ENCODE measurements at regions not wholly inside any gene's neighbourhood (a gene's known extent, or its start where the extent isn't known, plus 50 kb on each side); places are given as distances from the start of the nearest gene placed in this dataset.
A peak's percentile ranks its signal among the peaks of the same experiment; 100 is the strongest.

DNA sequence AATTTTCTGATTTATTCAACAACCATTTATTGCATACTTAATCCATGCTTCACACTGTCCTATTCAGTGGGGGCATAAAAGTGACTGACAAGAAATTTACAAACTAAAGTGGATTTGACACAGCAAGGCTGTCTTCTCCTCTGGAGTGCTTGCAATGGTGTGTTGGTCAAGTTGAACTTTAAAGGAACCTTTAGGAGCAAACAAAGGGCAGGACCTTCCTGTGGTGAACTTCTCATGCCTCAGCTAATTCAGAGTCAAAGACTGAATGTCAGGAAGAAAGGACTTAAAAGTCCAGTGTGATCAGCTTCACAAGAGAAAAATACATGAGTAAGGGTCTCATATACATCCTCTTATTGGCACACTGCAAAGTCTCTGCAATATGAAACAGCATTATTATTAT is 60.8 kb upstream of the TENT5A start (continued):
- TF ChIP-seq, protein P1, sequence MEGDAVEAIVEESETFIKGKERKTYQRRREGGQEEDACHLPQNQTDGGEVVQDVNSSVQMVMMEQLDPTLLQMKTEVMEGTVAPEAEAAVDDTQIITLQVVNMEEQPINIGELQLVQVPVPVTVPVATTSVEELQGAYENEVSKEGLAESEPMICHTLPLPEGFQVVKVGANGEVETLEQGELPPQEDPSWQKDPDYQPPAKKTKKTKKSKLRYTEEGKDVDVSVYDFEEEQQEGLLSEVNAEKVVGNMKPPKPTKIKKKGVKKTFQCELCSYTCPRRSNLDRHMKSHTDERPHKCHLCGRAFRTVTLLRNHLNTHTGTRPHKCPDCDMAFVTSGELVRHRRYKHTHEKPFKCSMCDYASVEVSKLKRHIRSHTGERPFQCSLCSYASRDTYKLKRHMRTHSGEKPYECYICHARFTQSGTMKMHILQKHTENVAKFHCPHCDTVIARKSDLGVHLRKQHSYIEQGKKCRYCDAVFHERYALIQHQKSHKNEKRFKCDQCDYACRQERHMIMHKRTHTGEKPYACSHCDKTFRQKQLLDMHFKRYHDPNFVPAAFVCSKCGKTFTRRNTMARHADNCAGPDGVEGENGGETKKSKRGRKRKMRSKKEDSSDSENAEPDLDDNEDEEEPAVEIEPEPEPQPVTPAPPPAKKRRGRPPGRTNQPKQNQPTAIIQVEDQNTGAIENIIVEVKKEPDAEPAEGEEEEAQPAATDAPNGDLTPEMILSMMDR (IDR thresholded peaks at IDR 0.05; ENCODE audit: low read depth, low read length, missing input control) = no peak

DNA sequence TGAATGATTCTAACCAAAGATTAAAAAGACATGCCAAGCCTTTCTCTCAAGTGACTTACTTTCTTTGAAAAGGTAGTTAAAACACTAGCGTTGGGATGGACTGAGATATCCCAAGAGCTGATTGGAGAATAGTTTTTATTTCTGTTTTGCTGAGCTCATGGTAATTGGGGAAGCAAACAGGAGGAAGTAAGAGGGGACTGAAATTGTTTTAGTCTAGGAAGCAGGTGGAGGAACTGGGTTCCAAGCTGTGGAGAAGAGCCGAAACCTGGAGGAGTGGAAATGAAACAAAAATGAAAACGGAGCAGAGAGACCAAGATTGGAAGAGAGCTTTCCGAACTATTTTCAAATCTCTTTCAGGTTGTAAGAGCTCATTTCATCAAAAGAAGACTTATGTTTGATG is 59.9 kb upstream of the TENT5A start:
- H3K4me3 ChIP-seq (ENCODE audit: low read depth in 1 of 3, low read length in 3 of 3) = no peak overlapping the region
- no peaks in the 10 kb centered on the region for H3K9me3 ChIP-seq (ENCODE audit: control insufficient read depth in 4 of 4, low read length in 3 of 4)
- 80% methylated on average over 4 of the region's 4 CpGs for WGBS

DNA sequence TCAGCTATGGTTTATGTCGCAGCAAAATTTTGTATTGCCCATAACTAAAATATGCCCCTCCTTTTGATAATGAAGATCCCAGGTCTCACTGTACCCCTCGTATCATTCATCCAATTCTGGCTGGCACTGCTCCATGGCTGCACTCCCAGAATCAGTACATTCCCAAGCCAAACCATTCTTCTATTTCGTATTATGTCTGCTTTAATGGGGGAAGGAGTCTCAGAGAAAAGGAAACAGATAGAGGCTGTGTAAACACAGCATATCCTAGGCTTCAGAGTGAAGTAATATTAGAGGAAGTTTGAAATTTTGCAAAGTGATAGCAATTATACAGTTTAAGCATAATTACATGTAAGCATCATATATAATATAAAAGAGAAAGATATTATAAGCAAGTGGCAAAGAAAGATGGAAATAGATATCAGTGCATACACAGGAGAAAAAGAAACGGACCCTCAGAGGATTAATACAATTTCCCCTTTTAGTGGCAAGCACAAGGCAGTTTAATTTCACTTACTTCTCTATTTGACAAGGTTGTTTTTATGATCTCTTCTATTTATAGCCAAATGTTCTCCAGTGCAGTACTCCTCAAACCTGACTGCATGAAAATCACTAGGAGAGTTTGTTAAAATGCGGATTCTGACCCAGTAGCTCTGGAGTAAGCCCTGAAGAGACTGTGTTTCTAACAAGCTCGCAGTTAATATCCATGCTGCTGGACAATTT is 56.5 kb upstream of the TENT5A start:
- TF ChIP-seq NR2F2 (IDR thresholded peaks at IDR 0.05) = no peak
- H3K4me3 ChIP-seq (ENCODE audit: low read depth in 1 of 3, low read length in 3 of 3) = no peak overlapping the region

More for the DNA sequence above, 59.9 kb upstream of the TENT5A start:
- no peaks in the 10 kb centered on the region for H3K27me3 ChIP-seq (ENCODE audit: control insufficient read depth in 4 of 4, insufficient read depth in 4 of 4, low read length in 3 of 4)
- no peak overlapping the region for H3K9ac ChIP-seq (ENCODE audit: low read depth in 1 of 2, low read length in 2 of 2)
- TF ChIP-seq, protein P2, sequence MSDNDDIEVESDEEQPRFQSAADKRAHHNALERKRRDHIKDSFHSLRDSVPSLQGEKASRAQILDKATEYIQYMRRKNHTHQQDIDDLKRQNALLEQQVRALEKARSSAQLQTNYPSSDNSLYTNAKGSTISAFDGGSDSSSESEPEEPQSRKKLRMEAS (IDR thresholded peaks at IDR 0.05) = no peak
- no peak for TF ChIP-seq YY1 (IDR thresholded peaks at IDR 0.05)
- TF ChIP-seq, protein P3, sequence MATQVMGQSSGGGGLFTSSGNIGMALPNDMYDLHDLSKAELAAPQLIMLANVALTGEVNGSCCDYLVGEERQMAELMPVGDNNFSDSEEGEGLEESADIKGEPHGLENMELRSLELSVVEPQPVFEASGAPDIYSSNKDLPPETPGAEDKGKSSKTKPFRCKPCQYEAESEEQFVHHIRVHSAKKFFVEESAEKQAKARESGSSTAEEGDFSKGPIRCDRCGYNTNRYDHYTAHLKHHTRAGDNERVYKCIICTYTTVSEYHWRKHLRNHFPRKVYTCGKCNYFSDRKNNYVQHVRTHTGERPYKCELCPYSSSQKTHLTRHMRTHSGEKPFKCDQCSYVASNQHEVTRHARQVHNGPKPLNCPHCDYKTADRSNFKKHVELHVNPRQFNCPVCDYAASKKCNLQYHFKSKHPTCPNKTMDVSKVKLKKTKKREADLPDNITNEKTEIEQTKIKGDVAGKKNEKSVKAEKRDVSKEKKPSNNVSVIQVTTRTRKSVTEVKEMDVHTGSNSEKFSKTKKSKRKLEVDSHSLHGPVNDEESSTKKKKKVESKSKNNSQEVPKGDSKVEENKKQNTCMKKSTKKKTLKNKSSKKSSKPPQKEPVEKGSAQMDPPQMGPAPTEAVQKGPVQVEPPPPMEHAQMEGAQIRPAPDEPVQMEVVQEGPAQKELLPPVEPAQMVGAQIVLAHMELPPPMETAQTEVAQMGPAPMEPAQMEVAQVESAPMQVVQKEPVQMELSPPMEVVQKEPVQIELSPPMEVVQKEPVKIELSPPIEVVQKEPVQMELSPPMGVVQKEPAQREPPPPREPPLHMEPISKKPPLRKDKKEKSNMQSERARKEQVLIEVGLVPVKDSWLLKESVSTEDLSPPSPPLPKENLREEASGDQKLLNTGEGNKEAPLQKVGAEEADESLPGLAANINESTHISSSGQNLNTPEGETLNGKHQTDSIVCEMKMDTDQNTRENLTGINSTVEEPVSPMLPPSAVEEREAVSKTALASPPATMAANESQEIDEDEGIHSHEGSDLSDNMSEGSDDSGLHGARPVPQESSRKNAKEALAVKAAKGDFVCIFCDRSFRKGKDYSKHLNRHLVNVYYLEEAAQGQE (IDR thresholded peaks at IDR 0.05) = no peak
- no peak for TF ChIP-seq SP1 (IDR thresholded peaks at IDR 0.05)
- TF ChIP-seq EGR1 (IDR thresholded peaks at IDR 0.05; ENCODE audit: low read depth in 2 of 2) = no peak
- TF ChIP-seq, protein P4, sequence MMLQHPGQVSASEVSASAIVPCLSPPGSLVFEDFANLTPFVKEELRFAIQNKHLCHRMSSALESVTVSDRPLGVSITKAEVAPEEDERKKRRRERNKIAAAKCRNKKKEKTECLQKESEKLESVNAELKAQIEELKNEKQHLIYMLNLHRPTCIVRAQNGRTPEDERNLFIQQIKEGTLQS (IDR thresholded peaks at IDR 0.05) = no peak
- TF ChIP-seq RXRA (IDR thresholded peaks at IDR 0.05) = no peak
- TF ChIP-seq HNF4G (IDR thresholded peaks at IDR 0.05) = no peak
- no peak for TF ChIP-seq FOXA2 (IDR thresholded peaks at IDR 0.05)
- TF ChIP-seq NR2F2 (IDR thresholded peaks at IDR 0.05) = no peak
- TF ChIP-seq GABPA (IDR thresholded peaks at IDR 0.05 in 1 of 2, conservative IDR thresholded peaks at IDR 0.05 in 1 of 2) = no peak
- H3K4me1 ChIP-seq (ENCODE audit: control insufficient read depth in 4 of 4, insufficient read depth in 4 of 4, low read length in 3 of 4) = peaks cover 0 to 5% (median under 1%) of the 10 kb centered on the region in 4 donors
- no peak overlapping the region for H3K27ac ChIP-seq (ENCODE audit: low read depth in 1 of 2, low read length in 2 of 2)
- DNase-seq (ENCODE audit: low spot score) = no peak
- no peaks in the 10 kb centered on the region for H3K36me3 ChIP-seq (ENCODE audit: control insufficient read depth in 4 of 4, insufficient read depth in 3 of 4, low read depth in 1 of 4, low read length in 3 of 4)

More for the DNA sequence above, 56.5 kb upstream of the TENT5A start:
- Histone ChIP-seq H3K4me1 (ENCODE audit: control insufficient read depth in 4 of 4, insufficient read depth in 4 of 4, low read length in 3 of 4) (peaks cover 0 to 1% (median 0%) of the 10 kb centered on the region in 4 donors), H3K9me3 (ENCODE audit: control insufficient read depth in 4 of 4, low read length in 3 of 4) (no peaks in the 10 kb centered on the region), H3K36me3 (ENCODE audit: control insufficient read depth in 4 of 4, insufficient read depth in 3 of 4, low read depth in 1 of 4, low read length in 3 of 4) (no peaks in the 10 kb centered on the region), H3K27ac (ENCODE audit: low read depth in 1 of 2, low read length in 2 of 2) (no peak overlapping the region), H3K9ac (ENCODE audit: low read depth in 1 of 2, low read length in 2 of 2) (peak overlapping the region in 1 of 2 donors; percentile 12), H3K27me3 (ENCODE audit: control insufficient read depth in 4 of 4, insufficient read depth in 4 of 4, low read length in 3 of 4) (no peaks in the 10 kb centered on the region)
- 58% methylated on average over 6 of the region's 6 CpGs for WGBS
- no peak for DNase-seq (ENCODE audit: low spot score)

Data from liver (tissue), 8 donors.